SK-N-SH treated with all-trans-retinoic acid at 6 μM for 48 hours (cell line): ENCODE measurements at regions not wholly inside any gene's neighbourhood (a gene's known extent, or its start where the extent isn't known, plus 50 kb on each side); places are given as distances from the start of the nearest gene placed in this dataset.

ENCODE experiments used
- ATAC-seq: fragments of 200-7000 bp; cut with Tn5 transposase; 3 replicates; pipeline ENCODE4 v1.9.1; 2020; ENCODE audit warnings: mild to moderate bottlenecking, moderate library complexity
- ARNTL ChIP-seq: fragments of 450-650 bp; formaldehyde crosslinking; IDR thresholded peaks from 2 replicates; pipeline ENCODE4 v1.5.0; 2020; ENCODE audit warnings: low read depth, mild to moderate bottlenecking, moderate library complexity, borderline replicate concordance
- BACH2 ChIP-seq: fragments of 250-450 bp; sonication (Bioruptor Pico); IDR thresholded peaks from 2 replicates; pipeline ENCODE4 v1.9.0; 2021; ENCODE audit warnings: mild to moderate bottlenecking, borderline replicate concordance
- CSDC2 ChIP-seq: fragments of 250-450 bp; sonication (Bioruptor Pico); IDR thresholded peaks from 2 replicates; pipeline ENCODE4 v1.5.0; 2020; ENCODE audit warnings: mild to moderate bottlenecking, moderate library complexity
- ESRRG ChIP-seq: fragments of 250-450 bp; sonication (Bioruptor Pico); IDR thresholded peaks from 2 replicates; pipeline ENCODE4 v1.6.1; 2021; ENCODE audit warnings: mild to moderate bottlenecking
- GLIS3 ChIP-seq: fragments of 250-450 bp; sonication (Bioruptor Pico); IDR thresholded peaks from 2 replicates; pipeline ENCODE4 v1.5.0; 2020; ENCODE audit warnings: mild to moderate bottlenecking, moderate library complexity
- ISL1 ChIP-seq: fragments of 250-450 bp; sonication (Bioruptor Pico); IDR thresholded peaks from 2 replicates; pipeline ENCODE4 v2.1.2; 2022; ENCODE audit warnings: mild to moderate bottlenecking, moderate library complexity
- OSR1 ChIP-seq: fragments of 250-450 bp; sonication (Bioruptor Pico); IDR thresholded peaks from 2 replicates; pipeline ENCODE4 v1.8.0; 2022; ENCODE audit warnings: moderate library complexity, mild to moderate bottlenecking, inconsistent platforms
- PPARA ChIP-seq: fragments of 250-450 bp; sonication (Bioruptor Pico); IDR thresholded peaks from 2 replicates; pipeline ENCODE4 v1.5.0; 2020; ENCODE audit warnings: mild to moderate bottlenecking, borderline replicate concordance
- RARB ChIP-seq: fragments of 250-450 bp; sonication (Bioruptor Pico); IDR thresholded peaks from 2 replicates; pipeline ENCODE4 v1.8.0; 2021; ENCODE audit warnings: mild to moderate bottlenecking, moderate library complexity
- SNAI2 ChIP-seq: fragments of 250-450 bp; sonication (Bioruptor Pico); IDR thresholded peaks from 2 replicates; pipeline ENCODE4 v1.5.0; 2020; ENCODE audit warnings: mild to moderate bottlenecking, moderate library complexity
- TCF4 ChIP-seq: fragments of 250-450 bp; sonication (Bioruptor Pico); IDR thresholded peaks from 2 replicates; pipeline ENCODE4 v1.8.0; 2021; ENCODE audit warnings: mild to moderate bottlenecking, moderate library complexity, borderline replicate concordance
- TOX ChIP-seq: fragments of 250-450 bp; sonication (Bioruptor Pico); IDR thresholded peaks from 2 replicates; pipeline ENCODE4 v1.8.0; 2021; ENCODE audit warnings: mild to moderate bottlenecking, moderate library complexity, borderline replicate concordance
- ZC3H10 ChIP-seq: fragments of 250-450 bp; sonication (Bioruptor Pico); IDR thresholded peaks from 2 replicates; pipeline ENCODE4 v1.5.1; 2021; ENCODE audit warnings: mild to moderate bottlenecking, moderate library complexity
- ZFP3 ChIP-seq: fragments of 250-450 bp; sonication (Bioruptor Pico); IDR thresholded peaks from 2 replicates; pipeline ENCODE4 v1.5.0; 2020; ENCODE audit warnings: mild to moderate bottlenecking, moderate library complexity
- ZFP30 ChIP-seq: fragments of 450-650 bp; formaldehyde crosslinking; IDR thresholded peaks from 2 replicates; pipeline ENCODE4 v1.5.0; 2022; ENCODE audit warnings: mild to moderate bottlenecking, moderate library complexity
- ZNF565 ChIP-seq: fragments of 450-650 bp; formaldehyde crosslinking; conservative IDR thresholded peaks from 2 replicates; pipeline ENCODE4 v1.5.0; 2020; ENCODE audit warnings: low read depth, mild to moderate bottlenecking, moderate library complexity
- ZNF70 ChIP-seq: fragments of 450-650 bp; formaldehyde crosslinking; IDR thresholded peaks from 2 replicates; pipeline ENCODE4 v1.5.0; 2020; ENCODE audit warnings: mild to moderate bottlenecking, moderate library complexity
- ZNF8 ChIP-seq: fragments of 450-650 bp; formaldehyde crosslinking; IDR thresholded peaks from 2 replicates; pipeline ENCODE4 v1.5.0; 2020; ENCODE audit warnings: mild to moderate bottlenecking, moderate library complexity
- TF ChIP-seq, protein P1 (sequence below): fragments of 250-450 bp; sonication (Bioruptor Pico); IDR thresholded peaks from 2 replicates; pipeline ENCODE4 v1.8.0; 2021; ENCODE audit warnings: low read depth, mild to moderate bottlenecking, moderate library complexity, borderline replicate concordance
- TF ChIP-seq, protein P2 (sequence below): fragments of 250-450 bp; sonication (Bioruptor Pico); IDR thresholded peaks from 2 replicates; pipeline ENCODE4 v1.8.0; 2020; ENCODE audit warnings: mild to moderate bottlenecking, moderate library complexity, borderline replicate concordance
- TF ChIP-seq, protein P3 (sequence below): fragments of 250-450 bp; sonication (Bioruptor Pico); IDR thresholded peaks from 2 replicates; pipeline ENCODE4 v1.5.1; 2021; ENCODE audit warnings: mild to moderate bottlenecking, moderate library complexity
- TF ChIP-seq, protein P4 (sequence below): fragments of 250-450 bp; sonication (Bioruptor Pico); IDR thresholded peaks from 2 replicates; pipeline ENCODE4 v1.5.0; 2020; ENCODE audit warnings: mild to moderate bottlenecking, moderate library complexity
- TF ChIP-seq, protein P5 (sequence below): fragments of 250-450 bp; sonication (Bioruptor Pico); IDR thresholded peaks from 2 replicates; pipeline ENCODE4 v1.5.1; 2020; ENCODE audit warnings: low read depth, mild to moderate bottlenecking, moderate library complexity

DNA sequence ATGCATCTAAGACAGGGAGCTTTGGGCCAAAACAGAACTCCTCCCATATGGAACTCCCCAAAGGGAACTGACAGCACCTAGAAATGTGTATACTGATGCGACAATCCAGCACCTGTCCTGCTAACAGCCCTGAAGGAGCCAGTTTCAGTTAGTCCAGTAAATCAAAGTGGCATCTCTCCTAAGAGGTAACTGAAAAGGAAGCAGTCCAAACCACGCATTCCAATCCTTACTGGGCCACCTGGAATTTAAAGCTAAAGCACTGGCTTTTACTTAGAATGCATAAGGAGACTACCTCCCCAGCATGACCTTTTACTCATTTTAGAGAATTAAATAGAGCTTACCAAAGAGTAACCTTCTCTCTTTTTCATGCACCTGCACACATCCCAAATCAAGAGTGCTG is 586.8 kb upstream of the PITX2 start:
- TF ChIP-seq ZNF8 (CRISPR knock-in tag) = no peak
- no peak for TF ChIP-seq TCF4
- TF ChIP-seq ZFP3 (CRISPR knock-in tag) = no peak
- TF ChIP-seq TOX (CRISPR knock-in tag) = no peak
- no peak for TF ChIP-seq BACH2 (CRISPR knock-in tag)
- TF ChIP-seq ISL1 (CRISPR knock-in tag) = no peak
- TF ChIP-seq ESRRG (CRISPR knock-in tag) = no peak
- TF ChIP-seq RARB = no peak
- TF ChIP-seq, protein P1, sequence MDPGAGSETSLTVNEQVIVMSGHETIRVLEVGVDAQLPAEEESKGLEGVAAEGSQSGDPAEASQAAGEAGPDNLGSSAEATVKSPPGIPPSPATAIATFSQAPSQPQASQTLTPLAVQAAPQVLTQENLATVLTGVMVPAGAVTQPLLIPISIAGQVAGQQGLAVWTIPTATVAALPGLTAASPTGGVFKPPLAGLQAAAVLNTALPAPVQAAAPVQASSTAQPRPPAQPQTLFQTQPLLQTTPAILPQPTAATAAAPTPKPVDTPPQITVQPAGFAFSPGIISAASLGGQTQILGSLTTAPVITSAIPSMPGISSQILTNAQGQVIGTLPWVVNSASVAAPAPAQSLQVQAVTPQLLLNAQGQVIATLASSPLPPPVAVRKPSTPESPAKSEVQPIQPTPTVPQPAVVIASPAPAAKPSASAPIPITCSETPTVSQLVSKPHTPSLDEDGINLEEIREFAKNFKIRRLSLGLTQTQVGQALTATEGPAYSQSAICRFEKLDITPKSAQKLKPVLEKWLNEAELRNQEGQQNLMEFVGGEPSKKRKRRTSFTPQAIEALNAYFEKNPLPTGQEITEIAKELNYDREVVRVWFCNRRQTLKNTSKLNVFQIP (CRISPR knock-in tag) = no peak
- no peak for TF ChIP-seq CSDC2 (CRISPR knock-in tag)
- no peak for TF ChIP-seq PPARA
- no peak for TF ChIP-seq SNAI2
- no peak for TF ChIP-seq ZFP30 (CRISPR knock-in tag)
- no peak for TF ChIP-seq OSR1 (CRISPR knock-in tag)
- TF ChIP-seq, all 23 proteins: peak for 0

DNA sequence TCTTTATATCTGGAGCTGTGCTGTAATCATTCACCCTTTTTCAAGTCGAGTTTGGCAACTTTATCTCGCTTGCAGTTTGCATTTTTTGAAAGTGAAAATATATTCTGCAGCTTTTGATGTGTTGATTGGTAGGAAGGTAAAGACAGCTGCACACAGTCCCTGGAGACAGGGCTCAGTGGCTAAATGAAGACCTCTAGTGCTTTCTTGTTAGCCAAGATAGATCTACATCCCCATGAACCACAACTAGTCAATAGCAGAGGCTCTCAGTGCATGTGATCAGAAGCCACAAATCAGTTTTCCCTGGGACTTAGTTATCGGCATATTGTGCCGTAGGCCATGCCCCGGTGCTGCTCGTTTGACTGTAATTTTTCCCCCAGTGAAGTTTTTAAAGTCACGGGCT is 587.7 kb upstream of the PITX2 start:
- no peak for TF ChIP-seq BACH2 (CRISPR knock-in tag)
- TF ChIP-seq CSDC2 (CRISPR knock-in tag) = no peak
- TF ChIP-seq ZFP3 (CRISPR knock-in tag) = no peak
- TF ChIP-seq TCF4 = no peak
- TF ChIP-seq OSR1 (CRISPR knock-in tag) = no peak
- TF ChIP-seq GLIS3 (CRISPR knock-in tag) = no peak
- TF ChIP-seq, protein P1 (CRISPR knock-in tag) = no peak
- TF ChIP-seq ZFP30 (CRISPR knock-in tag) = no peak
- TF ChIP-seq TOX (CRISPR knock-in tag) = no peak
- no peak for TF ChIP-seq ZNF70 (CRISPR knock-in tag)
- TF ChIP-seq ZNF565 = no peak
- no peak for TF ChIP-seq RARB
- no peak for TF ChIP-seq ZC3H10 (CRISPR knock-in tag)
- TF ChIP-seq ARNTL (CRISPR knock-in tag) = no peak

More for the DNA sequence above, 586.8 kb upstream of the PITX2 start:
- no peak for ATAC-seq

DNA sequence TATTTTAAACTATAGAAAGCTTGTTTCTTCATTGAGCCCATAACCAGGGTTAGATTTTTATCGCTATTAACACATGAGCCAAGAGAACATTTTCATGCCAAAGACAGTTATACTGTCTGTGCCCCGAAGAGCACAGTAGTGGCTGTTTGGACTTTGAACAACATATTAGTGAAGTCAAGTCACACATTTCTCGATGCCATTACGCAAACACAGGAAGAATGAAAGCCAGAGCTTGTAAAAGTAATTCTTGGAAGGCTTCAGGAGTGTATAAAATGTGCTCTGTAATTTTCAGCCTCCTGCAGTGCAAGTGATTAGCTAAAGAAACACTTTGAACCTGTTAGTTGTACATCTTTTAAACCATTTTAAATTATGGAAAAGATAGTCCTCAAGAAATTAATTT is 590.7 kb upstream of the PITX2 start:
- TF ChIP-seq ZFP30 (CRISPR knock-in tag) (no peak), TOX (CRISPR knock-in tag) (no peak), ZNF70 (CRISPR knock-in tag) (no peak), ZFP3 (CRISPR knock-in tag) (no peak), GLIS3 (CRISPR knock-in tag) (no peak), ESRRG (CRISPR knock-in tag) (no peak), ZNF8 (CRISPR knock-in tag) (no peak), ISL1 (CRISPR knock-in tag) (no peak), CSDC2 (CRISPR knock-in tag) (no peak), TCF4 (no peak), ARNTL (CRISPR knock-in tag) (no peak), RARB (no peak)
- TF ChIP-seq, protein P2, sequence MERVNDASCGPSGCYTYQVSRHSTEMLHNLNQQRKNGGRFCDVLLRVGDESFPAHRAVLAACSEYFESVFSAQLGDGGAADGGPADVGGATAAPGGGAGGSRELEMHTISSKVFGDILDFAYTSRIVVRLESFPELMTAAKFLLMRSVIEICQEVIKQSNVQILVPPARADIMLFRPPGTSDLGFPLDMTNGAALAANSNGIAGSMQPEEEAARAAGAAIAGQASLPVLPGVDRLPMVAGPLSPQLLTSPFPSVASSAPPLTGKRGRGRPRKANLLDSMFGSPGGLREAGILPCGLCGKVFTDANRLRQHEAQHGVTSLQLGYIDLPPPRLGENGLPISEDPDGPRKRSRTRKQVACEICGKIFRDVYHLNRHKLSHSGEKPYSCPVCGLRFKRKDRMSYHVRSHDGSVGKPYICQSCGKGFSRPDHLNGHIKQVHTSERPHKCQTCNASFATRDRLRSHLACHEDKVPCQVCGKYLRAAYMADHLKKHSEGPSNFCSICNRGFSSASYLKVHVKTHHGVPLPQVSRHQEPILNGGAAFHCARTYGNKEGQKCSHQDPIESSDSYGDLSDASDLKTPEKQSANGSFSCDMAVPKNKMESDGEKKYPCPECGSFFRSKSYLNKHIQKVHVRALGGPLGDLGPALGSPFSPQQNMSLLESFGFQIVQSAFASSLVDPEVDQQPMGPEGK (CRISPR knock-in tag) = no peak
- TF ChIP-seq, protein P3, sequence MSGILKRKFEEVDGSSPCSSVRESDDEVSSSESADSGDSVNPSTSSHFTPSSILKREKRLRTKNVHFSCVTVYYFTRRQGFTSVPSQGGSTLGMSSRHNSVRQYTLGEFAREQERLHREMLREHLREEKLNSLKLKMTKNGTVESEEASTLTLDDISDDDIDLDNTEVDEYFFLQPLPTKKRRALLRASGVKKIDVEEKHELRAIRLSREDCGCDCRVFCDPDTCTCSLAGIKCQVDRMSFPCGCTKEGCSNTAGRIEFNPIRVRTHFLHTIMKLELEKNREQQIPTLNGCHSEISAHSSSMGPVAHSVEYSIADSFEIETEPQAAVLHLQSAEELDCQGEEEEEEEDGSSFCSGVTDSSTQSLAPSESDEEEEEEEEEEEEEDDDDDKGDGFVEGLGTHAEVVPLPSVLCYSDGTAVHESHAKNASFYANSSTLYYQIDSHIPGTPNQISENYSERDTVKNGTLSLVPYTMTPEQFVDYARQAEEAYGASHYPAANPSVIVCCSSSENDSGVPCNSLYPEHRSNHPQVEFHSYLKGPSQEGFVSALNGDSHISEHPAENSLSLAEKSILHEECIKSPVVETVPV (CRISPR knock-in tag) = no peak
- TF ChIP-seq, protein P1 (CRISPR knock-in tag) = no peak
- TF ChIP-seq, protein P4, sequence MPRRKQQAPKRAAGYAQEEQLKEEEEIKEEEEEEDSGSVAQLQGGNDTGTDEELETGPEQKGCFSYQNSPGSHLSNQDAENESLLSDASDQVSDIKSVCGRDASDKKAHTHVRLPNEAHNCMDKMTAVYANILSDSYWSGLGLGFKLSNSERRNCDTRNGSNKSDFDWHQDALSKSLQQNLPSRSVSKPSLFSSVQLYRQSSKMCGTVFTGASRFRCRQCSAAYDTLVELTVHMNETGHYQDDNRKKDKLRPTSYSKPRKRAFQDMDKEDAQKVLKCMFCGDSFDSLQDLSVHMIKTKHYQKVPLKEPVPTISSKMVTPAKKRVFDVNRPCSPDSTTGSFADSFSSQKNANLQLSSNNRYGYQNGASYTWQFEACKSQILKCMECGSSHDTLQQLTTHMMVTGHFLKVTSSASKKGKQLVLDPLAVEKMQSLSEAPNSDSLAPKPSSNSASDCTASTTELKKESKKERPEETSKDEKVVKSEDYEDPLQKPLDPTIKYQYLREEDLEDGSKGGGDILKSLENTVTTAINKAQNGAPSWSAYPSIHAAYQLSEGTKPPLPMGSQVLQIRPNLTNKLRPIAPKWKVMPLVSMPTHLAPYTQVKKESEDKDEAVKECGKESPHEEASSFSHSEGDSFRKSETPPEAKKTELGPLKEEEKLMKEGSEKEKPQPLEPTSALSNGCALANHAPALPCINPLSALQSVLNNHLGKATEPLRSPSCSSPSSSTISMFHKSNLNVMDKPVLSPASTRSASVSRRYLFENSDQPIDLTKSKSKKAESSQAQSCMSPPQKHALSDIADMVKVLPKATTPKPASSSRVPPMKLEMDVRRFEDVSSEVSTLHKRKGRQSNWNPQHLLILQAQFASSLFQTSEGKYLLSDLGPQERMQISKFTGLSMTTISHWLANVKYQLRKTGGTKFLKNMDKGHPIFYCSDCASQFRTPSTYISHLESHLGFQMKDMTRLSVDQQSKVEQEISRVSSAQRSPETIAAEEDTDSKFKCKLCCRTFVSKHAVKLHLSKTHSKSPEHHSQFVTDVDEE (CRISPR knock-in tag) = no peak
- TF ChIP-seq, protein P5, sequence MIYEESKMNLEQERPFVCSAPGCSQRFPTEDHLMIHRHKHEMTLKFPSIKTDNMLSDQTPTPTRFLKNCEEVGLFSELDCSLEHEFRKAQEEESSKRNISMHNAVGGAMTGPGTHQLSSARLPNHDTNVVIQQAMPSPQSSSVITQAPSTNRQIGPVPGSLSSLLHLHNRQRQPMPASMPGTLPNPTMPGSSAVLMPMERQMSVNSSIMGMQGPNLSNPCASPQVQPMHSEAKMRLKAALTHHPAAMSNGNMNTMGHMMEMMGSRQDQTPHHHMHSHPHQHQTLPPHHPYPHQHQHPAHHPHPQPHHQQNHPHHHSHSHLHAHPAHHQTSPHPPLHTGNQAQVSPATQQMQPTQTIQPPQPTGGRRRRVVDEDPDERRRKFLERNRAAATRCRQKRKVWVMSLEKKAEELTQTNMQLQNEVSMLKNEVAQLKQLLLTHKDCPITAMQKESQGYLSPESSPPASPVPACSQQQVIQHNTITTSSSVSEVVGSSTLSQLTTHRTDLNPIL (CRISPR knock-in tag) = no peak
- TF ChIP-seq, all 23 proteins: peak for 0
- ATAC-seq = no peak

More for the DNA sequence above, 587.7 kb upstream of the PITX2 start:
- no peak for ATAC-seq
